ENCODE measurements at regions not wholly inside any gene's neighbourhood (a gene's known extent, or its start where the extent isn't known, plus 50 kb on each side); places are given as distances from the start of the nearest gene placed in this dataset.

GRCh38 chr2:220002699-220003098, 375.3 kb downstream of the SLC4A3 start:
- no peak for DNase-seq

GRCh38 chr2:220005362-220005761, 377.9 kb downstream of the SLC4A3 start:
- no peak for DNase-seq

- no peak for DNase-seq
Observed at GRCh38 chr2:220006152-220006621, 378.8 kb downstream of the SLC4A3 start.

- no peak for DNase-seq
Observed at GRCh38 chr2:220011859-220012258, 384.4 kb downstream of the SLC4A3 start.

GRCh38 chr2:220014961-220015360, 387.5 kb downstream of the SLC4A3 start:
- DNase-seq = no peak

GRCh38 chr2:220015576-220015975, 388.1 kb downstream of the SLC4A3 start:
- DNase-seq = no peak

- no peak for DNase-seq
Observed at GRCh38 chr2:220025207-220025606, 397.8 kb downstream of the SLC4A3 start.

- no peak for DNase-seq
Observed at GRCh38 chr2:220029013-220029412, 401.6 kb downstream of the SLC4A3 start.

- no peak for DNase-seq
Observed at GRCh38 chr2:220033546-220033945, 406.1 kb downstream of the SLC4A3 start.

GRCh38 chr2:220034426-220035130, 407.1 kb downstream of the SLC4A3 start:
- no peak for DNase-seq

- no peak for DNase-seq
Observed at GRCh38 chr2:220036431-220036830, 409.0 kb downstream of the SLC4A3 start.

GRCh38 chr2:220040346-220040745, 412.9 kb downstream of the SLC4A3 start:
- DNase-seq = no peak

GRCh38 chr2:220041447-220041846, 414.0 kb downstream of the SLC4A3 start:
- DNase-seq = no peak

GRCh38 chr2:220043155-220043989, 415.9 kb downstream of the SLC4A3 start:
- no peak for DNase-seq

GRCh38 chr2:220043990-220044335, 416.5 kb downstream of the SLC4A3 start:
- DNase-seq = no peak

GRCh38 chr2:220044383-220044782, 417.0 kb downstream of the SLC4A3 start:
- DNase-seq = no peak

GRCh38 chr2:220046507-220046906, 419.1 kb downstream of the SLC4A3 start:
- no peak for DNase-seq

GRCh38 chr2:220051716-220052115, 424.3 kb downstream of the SLC4A3 start:
- DNase-seq = no peak

- no peak for DNase-seq
Observed at GRCh38 chr2:220053919-220054318, 426.5 kb downstream of the SLC4A3 start.

- DNase-seq = no peak
Observed at GRCh38 chr2:220057391-220057790, 430.0 kb downstream of the SLC4A3 start.

- DNase-seq = no peak
Observed at GRCh38 chr2:220057916-220058315, 430.5 kb downstream of the SLC4A3 start.

- DNase-seq = no peak
Observed at GRCh38 chr2:220064111-220065030, 436.9 kb downstream of the SLC4A3 start.

GRCh38 chr2:220065581-220065980, 438.2 kb downstream of the SLC4A3 start:
- DNase-seq = no peak
